ENCODE measurements at regions not wholly inside any gene's neighbourhood (a gene's known extent, or its start where the extent isn't known, plus 50 kb on each side); places are given as distances from the start of the nearest gene placed in this dataset.

DNA sequence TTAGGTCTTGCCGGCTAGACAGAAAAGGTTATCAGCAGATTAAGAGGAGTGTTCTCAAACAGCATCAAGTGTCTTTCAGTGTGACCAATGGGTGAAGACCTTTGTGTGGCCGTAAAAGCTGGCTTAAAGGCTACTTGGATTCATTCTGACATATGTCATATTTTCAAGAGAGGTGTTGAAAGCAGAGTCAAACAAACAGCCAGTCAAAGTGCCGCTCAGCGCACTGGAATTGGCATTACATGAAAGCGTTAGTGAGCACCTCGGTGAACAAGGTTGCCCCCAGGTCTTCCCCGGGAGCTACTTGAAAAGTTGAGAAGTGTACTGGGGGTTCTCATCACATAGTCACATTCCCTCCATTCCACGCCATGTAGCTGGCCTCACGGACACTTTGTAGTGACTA, 148.9 kb downstream of the SOX3 start (continued):
- TF ChIP-seq, protein P1, sequence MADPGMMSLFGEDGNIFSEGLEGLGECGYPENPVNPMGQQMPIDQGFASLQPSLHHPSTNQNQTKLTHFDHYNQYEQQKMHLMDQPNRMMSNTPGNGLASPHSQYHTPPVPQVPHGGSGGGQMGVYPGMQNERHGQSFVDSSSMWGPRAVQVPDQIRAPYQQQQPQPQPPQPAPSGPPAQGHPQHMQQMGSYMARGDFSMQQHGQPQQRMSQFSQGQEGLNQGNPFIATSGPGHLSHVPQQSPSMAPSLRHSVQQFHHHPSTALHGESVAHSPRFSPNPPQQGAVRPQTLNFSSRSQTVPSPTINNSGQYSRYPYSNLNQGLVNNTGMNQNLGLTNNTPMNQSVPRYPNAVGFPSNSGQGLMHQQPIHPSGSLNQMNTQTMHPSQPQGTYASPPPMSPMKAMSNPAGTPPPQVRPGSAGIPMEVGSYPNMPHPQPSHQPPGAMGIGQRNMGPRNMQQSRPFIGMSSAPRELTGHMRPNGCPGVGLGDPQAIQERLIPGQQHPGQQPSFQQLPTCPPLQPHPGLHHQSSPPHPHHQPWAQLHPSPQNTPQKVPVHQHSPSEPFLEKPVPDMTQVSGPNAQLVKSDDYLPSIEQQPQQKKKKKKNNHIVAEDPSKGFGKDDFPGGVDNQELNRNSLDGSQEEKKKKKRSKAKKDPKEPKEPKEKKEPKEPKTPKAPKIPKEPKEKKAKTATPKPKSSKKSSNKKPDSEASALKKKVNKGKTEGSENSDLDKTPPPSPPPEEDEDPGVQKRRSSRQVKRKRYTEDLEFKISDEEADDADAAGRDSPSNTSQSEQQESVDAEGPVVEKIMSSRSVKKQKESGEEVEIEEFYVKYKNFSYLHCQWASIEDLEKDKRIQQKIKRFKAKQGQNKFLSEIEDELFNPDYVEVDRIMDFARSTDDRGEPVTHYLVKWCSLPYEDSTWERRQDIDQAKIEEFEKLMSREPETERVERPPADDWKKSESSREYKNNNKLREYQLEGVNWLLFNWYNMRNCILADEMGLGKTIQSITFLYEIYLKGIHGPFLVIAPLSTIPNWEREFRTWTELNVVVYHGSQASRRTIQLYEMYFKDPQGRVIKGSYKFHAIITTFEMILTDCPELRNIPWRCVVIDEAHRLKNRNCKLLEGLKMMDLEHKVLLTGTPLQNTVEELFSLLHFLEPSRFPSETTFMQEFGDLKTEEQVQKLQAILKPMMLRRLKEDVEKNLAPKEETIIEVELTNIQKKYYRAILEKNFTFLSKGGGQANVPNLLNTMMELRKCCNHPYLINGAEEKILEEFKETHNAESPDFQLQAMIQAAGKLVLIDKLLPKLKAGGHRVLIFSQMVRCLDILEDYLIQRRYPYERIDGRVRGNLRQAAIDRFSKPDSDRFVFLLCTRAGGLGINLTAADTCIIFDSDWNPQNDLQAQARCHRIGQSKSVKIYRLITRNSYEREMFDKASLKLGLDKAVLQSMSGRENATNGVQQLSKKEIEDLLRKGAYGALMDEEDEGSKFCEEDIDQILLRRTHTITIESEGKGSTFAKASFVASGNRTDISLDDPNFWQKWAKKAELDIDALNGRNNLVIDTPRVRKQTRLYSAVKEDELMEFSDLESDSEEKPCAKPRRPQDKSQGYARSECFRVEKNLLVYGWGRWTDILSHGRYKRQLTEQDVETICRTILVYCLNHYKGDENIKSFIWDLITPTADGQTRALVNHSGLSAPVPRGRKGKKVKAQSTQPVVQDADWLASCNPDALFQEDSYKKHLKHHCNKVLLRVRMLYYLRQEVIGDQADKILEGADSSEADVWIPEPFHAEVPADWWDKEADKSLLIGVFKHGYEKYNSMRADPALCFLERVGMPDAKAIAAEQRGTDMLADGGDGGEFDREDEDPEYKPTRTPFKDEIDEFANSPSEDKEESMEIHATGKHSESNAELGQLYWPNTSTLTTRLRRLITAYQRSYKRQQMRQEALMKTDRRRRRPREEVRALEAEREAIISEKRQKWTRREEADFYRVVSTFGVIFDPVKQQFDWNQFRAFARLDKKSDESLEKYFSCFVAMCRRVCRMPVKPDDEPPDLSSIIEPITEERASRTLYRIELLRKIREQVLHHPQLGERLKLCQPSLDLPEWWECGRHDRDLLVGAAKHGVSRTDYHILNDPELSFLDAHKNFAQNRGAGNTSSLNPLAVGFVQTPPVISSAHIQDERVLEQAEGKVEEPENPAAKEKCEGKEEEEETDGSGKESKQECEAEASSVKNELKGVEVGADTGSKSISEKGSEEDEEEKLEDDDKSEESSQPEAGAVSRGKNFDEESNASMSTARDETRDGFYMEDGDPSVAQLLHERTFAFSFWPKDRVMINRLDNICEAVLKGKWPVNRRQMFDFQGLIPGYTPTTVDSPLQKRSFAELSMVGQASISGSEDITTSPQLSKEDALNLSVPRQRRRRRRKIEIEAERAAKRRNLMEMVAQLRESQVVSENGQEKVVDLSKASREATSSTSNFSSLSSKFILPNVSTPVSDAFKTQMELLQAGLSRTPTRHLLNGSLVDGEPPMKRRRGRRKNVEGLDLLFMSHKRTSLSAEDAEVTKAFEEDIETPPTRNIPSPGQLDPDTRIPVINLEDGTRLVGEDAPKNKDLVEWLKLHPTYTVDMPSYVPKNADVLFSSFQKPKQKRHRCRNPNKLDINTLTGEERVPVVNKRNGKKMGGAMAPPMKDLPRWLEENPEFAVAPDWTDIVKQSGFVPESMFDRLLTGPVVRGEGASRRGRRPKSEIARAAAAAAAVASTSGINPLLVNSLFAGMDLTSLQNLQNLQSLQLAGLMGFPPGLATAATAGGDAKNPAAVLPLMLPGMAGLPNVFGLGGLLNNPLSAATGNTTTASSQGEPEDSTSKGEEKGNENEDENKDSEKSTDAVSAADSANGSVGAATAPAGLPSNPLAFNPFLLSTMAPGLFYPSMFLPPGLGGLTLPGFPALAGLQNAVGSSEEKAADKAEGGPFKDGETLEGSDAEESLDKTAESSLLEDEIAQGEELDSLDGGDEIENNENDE (IDR thresholded peaks at IDR 0.05; ENCODE audit: low read depth, low read length) = no peak
- TF ChIP-seq ATF1 (CRISPR knock-in tag; IDR thresholded peaks at IDR 0.05) (no peak), ATF1 (tag; IDR thresholded peaks at IDR 0.05) (no peak), SP1 (CRISPR knock-in tag; IDR thresholded peaks at IDR 0.05) (no peak), KDM1A (IDR thresholded peaks at IDR 0.05) (no peak)
